Neural progenitor cell (in vitro differentiated cells): ENCODE measurements at regions not wholly inside any gene's neighbourhood (a gene's known extent, or its start where the extent isn't known, plus 50 kb on each side); places are given as distances from the start of the nearest gene placed in this dataset.

Source experiments
- DNase-seq: peaks from one replicate; pipeline ENCODE4 v3.0.0-alpha.2; 2016; ENCODE audit warnings: low spot score
- H2AFZ ChIP-seq: fragments of 200-600 bp; sonication (generic); replicated peaks from 2 replicates; pipeline ENCODE4 v1.6.1; 2016; ENCODE audit warnings: antibody characterized with exemption
- H3F3A ChIP-seq: fragments of 200-600 bp; sonication (generic); 2 replicates; pipeline ENCODE4 v1.6.1; 2016; ENCODE audit warnings: antibody characterized with exemption, low read depth
- H3K27ac ChIP-seq: fragments of 200-600 bp; sonication (generic); 2 replicates; pipeline ENCODE4 v1.5.1; 2016; ENCODE audit warnings: mild to moderate bottlenecking
- H3K27me3 ChIP-seq: fragments of 200-600 bp; sonication (generic); 2 replicates; pipeline ENCODE4 v1.6.1; 2016; ENCODE audit warnings: mild to moderate bottlenecking, moderate library complexity
- H3K36me3 ChIP-seq: fragments of 200-600 bp; sonication (generic); 2 replicates; pipeline ENCODE4 v1.5.1; 2016
- H3K4me1 ChIP-seq: fragments of 200-600 bp; sonication (generic); 2 replicates; pipeline ENCODE4 v1.6.1; 2016; ENCODE audit warnings: mixed run types
- H3K4me2 ChIP-seq: fragments of 200-600 bp; sonication (generic); 2 replicates; pipeline ENCODE4 v1.6.1; 2016
- H3K4me3 ChIP-seq: fragments of 200-600 bp; sonication (generic); 2 replicates; pipeline ENCODE4 v1.5.1; 2016
- H3K79me2 ChIP-seq: fragments of 200-600 bp; sonication (generic); 2 replicates; pipeline ENCODE4 v1.6.1; 2016; ENCODE audit warnings: low read depth
- H3K9ac ChIP-seq: fragments of 200-600 bp; sonication (generic); 2 replicates; pipeline ENCODE4 v1.6.1; 2016
- H3K9me3 ChIP-seq: fragments of 200-600 bp; sonication (generic); 2 replicates; pipeline ENCODE4 v1.5.1; 2016; ENCODE audit warnings: low read depth
- H4K20me1 ChIP-seq: fragments of 200-600 bp; sonication (generic); 2 replicates; pipeline ENCODE4 v1.6.1; 2016; ENCODE audit warnings: low read depth
- H3K27ac Mint-ChIP-seq: 3 replicates; pipeline ENCODE4 v1.8.0; 2021; ENCODE audit warnings: mixed read lengths
- H3K27me3 Mint-ChIP-seq: 2 replicates; pipeline ENCODE4 v1.8.0; 2022; ENCODE audit warnings: low read depth, mild to moderate bottlenecking, inconsistent platforms, moderate library complexity, mixed read lengths; ENCODE audit not compliant: insufficient read depth
- H3K36me3 Mint-ChIP-seq: 3 replicates; pipeline ENCODE4 v1.8.0; 2021; ENCODE audit warnings: mixed read lengths
- H3K4me1 Mint-ChIP-seq: 3 replicates; pipeline ENCODE4 v1.8.0; 2021; ENCODE audit warnings: mixed read lengths
- H3K4me3 Mint-ChIP-seq: 3 replicates; pipeline ENCODE4 v1.8.0; 2021; ENCODE audit warnings: mild to moderate bottlenecking, moderate library complexity, mixed read lengths
- H3K9me3 Mint-ChIP-seq: 3 replicates; pipeline ENCODE4 v1.8.0; 2020; ENCODE audit warnings: mixed read lengths
- EZH2 ChIP-seq: fragments of 200-600 bp; sonication (generic); IDR thresholded peaks from 2 replicates; pipeline ENCODE4 v1.6.1; 2017; ENCODE audit warnings: antibody characterized with exemption, mild to moderate bottlenecking, moderate library complexity
- EZH2phosphoT487 ChIP-seq: fragments of 200-600 bp; sonication (generic); IDR thresholded peaks from 2 replicates; pipeline ENCODE4 v1.6.1; 2017; ENCODE audit warnings: antibody characterized with exemption
- TF ChIP-seq, protein P1 (sequence below): fragments of 200-600 bp; sonication (generic); IDR thresholded peaks from 2 replicates; pipeline ENCODE4 v1.5.1; 2017; ENCODE audit warnings: antibody characterized with exemption, mild to moderate bottlenecking

DNA sequence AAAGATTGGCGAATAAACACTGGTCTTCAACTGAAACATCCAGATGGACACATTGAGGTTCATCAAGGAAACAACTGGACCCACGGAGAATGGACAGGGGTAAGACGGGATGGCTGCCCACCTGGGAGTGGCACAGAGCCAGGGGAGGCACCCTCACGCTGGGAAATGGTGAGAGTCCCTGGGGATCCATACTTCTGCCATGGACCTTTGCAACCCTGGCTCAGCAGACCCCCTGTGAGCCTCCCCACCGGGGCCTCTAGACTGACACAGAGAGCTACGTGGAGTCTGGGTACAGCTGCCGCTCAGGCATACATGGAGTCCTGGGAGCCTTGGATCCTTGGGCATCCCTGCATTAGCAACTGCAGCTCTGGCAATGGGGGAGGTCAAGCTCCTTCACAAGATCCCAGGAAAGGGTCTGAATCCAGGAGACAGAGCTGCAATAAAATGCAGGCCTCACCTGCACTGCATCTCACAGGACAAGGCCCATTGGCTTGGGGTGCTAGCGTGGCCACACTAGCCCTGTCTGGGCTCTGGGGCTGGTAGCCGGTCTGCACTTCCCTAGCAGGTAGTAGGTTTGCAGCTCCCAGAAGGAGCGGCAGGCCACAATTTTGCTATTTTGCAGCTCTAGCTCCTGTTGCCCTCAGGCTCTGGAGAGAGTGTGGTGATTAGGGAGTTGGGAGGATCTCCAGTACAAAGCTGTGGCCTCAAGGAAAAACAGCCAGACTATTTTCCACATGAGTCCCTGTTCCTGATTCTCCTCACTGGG is 496.4 kb upstream of the LRRC4C start:
- Histone ChIP-seq H3K4me1 (peaks cover 2% of the 10 kb centered on the region), H3K9ac (no peak overlapping the region), H3K4me2 (no peak overlapping the region), H3K27me3 (no peaks in the 10 kb centered on the region), H3K4me3 (no peak overlapping the region), H3K9me3 (no peaks in the 10 kb centered on the region), H3K36me3 (no peaks in the 10 kb centered on the region), H3K79me2 (no peaks in the 10 kb centered on the region), H4K20me1 (no peaks in the 10 kb centered on the region), H2AFZ (no peak overlapping the region), H3K27ac (no peak overlapping the region), H3F3A (no peaks in the 10 kb centered on the region)
- no peak overlapping the region for H3K27ac Mint-ChIP-seq
- H3K4me3 Mint-ChIP-seq = no peak overlapping the region
- H3K4me1 Mint-ChIP-seq = peaks cover 7% of the 10 kb centered on the region
- DNase-seq = no peak
- H3K9me3 Mint-ChIP-seq = peaks cover 17% of the 10 kb centered on the region
- no peaks in the 10 kb centered on the region for H3K27me3 Mint-ChIP-seq
- H3K36me3 Mint-ChIP-seq = peaks cover 4% of the 10 kb centered on the region
- TF ChIP-seq, protein P1, sequence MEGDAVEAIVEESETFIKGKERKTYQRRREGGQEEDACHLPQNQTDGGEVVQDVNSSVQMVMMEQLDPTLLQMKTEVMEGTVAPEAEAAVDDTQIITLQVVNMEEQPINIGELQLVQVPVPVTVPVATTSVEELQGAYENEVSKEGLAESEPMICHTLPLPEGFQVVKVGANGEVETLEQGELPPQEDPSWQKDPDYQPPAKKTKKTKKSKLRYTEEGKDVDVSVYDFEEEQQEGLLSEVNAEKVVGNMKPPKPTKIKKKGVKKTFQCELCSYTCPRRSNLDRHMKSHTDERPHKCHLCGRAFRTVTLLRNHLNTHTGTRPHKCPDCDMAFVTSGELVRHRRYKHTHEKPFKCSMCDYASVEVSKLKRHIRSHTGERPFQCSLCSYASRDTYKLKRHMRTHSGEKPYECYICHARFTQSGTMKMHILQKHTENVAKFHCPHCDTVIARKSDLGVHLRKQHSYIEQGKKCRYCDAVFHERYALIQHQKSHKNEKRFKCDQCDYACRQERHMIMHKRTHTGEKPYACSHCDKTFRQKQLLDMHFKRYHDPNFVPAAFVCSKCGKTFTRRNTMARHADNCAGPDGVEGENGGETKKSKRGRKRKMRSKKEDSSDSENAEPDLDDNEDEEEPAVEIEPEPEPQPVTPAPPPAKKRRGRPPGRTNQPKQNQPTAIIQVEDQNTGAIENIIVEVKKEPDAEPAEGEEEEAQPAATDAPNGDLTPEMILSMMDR = no peak
- TF ChIP-seq EZH2 (no peak), EZH2phosphoT487 (no peak)

DNA sequence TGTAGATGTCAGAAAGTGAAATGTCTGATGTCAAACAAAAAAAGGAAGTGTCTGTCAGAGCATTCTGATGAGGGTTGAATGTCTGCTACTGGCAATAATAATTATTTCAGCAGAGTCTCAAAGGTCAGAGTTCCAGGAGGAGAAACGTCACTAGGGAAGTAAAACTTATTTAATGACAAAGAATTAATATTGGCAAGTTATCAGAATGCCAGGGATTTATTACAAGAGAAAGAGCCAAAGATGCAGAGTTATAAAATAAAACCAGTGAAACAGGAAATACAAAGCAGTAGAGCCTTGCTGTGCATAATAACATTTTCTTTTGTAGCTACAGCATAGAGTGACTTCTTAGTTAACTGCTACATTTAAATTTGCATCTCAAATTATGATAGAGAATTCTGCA is 504.0 kb upstream of the LRRC4C start:
- Histone ChIP-seq H3K4me3 (no peak overlapping the region), H4K20me1 (no peaks in the 10 kb centered on the region), H3K27ac (no peak overlapping the region), H3K79me2 (no peaks in the 10 kb centered on the region), H3F3A (no peaks in the 10 kb centered on the region), H3K4me1 (no peaks in the 10 kb centered on the region), H3K36me3 (no peaks in the 10 kb centered on the region), H3K4me2 (no peak overlapping the region), H3K9me3 (no peaks in the 10 kb centered on the region), H3K9ac (no peak overlapping the region), H3K27me3 (no peaks in the 10 kb centered on the region), H2AFZ (no peak overlapping the region)
- no peak for DNase-seq
- Mint-ChIP-seq H3K27ac (no peak overlapping the region), H3K36me3 (no peaks in the 10 kb centered on the region), H3K4me1 (no peaks in the 10 kb centered on the region), H3K27me3 (no peaks in the 10 kb centered on the region), H3K4me3 (no peak overlapping the region), H3K9me3 (peaks cover 12% of the 10 kb centered on the region)
- TF ChIP-seq EZH2phosphoT487 = no peak

DNA sequence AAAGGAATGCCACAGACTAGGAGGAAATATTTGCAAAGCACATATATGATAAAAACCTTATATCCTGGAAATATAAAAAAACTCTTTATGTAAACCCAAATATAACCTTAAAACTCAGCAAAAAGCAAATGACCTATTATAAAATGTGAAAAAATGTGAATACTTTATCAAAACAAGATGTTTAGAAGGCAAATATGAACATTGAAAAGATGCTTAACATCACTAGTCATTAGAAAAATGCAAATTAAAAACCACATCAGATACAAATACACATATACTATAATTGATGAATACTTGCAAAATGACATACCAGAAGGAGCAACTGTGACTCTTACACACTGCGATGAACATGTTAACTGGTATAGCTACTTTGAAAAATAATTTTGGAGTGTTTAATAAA is 511.2 kb upstream of the LRRC4C start:
- no peaks in the 10 kb centered on the region for H3K36me3 Mint-ChIP-seq
- Histone ChIP-seq H3K27me3 (no peaks in the 10 kb centered on the region), H3K4me1 (no peaks in the 10 kb centered on the region), H3K9ac (no peak overlapping the region), H3K4me3 (no peak overlapping the region), H3K9me3 (no peaks in the 10 kb centered on the region), H3K27ac (no peak overlapping the region), H4K20me1 (no peaks in the 10 kb centered on the region), H3F3A (no peaks in the 10 kb centered on the region), H3K79me2 (no peaks in the 10 kb centered on the region), H3K4me2 (no peak overlapping the region), H3K36me3 (peaks cover 4% of the 10 kb centered on the region), H2AFZ (no peak overlapping the region)
- TF ChIP-seq EZH2 (no peak), EZH2phosphoT487 (no peak)
- TF ChIP-seq, protein P1 = no peak
- H3K27ac Mint-ChIP-seq = no peak overlapping the region
- peaks cover 2% of the 10 kb centered on the region for H3K9me3 Mint-ChIP-seq
- no peak overlapping the region for H3K4me3 Mint-ChIP-seq
- H3K4me1 Mint-ChIP-seq = no peaks in the 10 kb centered on the region
- H3K27me3 Mint-ChIP-seq = peaks cover 2% of the 10 kb centered on the region
- DNase-seq = no peak

- no peaks in the 10 kb centered on the region for H3K27me3 ChIP-seq
- H3K36me3 Mint-ChIP-seq = no peaks in the 10 kb centered on the region
- no peak overlapping the region for H3K27ac Mint-ChIP-seq
- H3K4me1 Mint-ChIP-seq = no peaks in the 10 kb centered on the region
- no peaks in the 10 kb centered on the region for H3K9me3 ChIP-seq
- peaks cover 2% of the 10 kb centered on the region for H3K27me3 Mint-ChIP-seq
- no peaks in the 10 kb centered on the region for H3K4me1 ChIP-seq
- no peak for TF ChIP-seq EZH2phosphoT487
- TF ChIP-seq, protein P1 = no peak
- TF ChIP-seq EZH2 = no peak
- no peaks in the 10 kb centered on the region for H3F3A ChIP-seq
- no peak overlapping the region for H3K4me3 Mint-ChIP-seq
- H2AFZ ChIP-seq = no peak overlapping the region
- H4K20me1 ChIP-seq = no peaks in the 10 kb centered on the region
- no peaks in the 10 kb centered on the region for H3K79me2 ChIP-seq
- H3K27ac ChIP-seq = no peak overlapping the region
- no peak overlapping the region for H3K4me2 ChIP-seq
- peaks cover 4% of the 10 kb centered on the region for H3K36me3 ChIP-seq
- H3K4me3 ChIP-seq = no peak overlapping the region
- H3K9me3 Mint-ChIP-seq = no peaks in the 10 kb centered on the region
- DNase-seq = no peak
- H3K9ac ChIP-seq = no peak overlapping the region
These were observed 512.1 kb upstream of the LRRC4C start for GRCh38 chr11:41971592-41971991.
